ENCODE measurements at regions not wholly inside any gene's neighbourhood (a gene's known extent, or its start where the extent isn't known, plus 50 kb on each side); places are given as distances from the start of the nearest gene placed in this dataset.

- TF ChIP-seq CTCF (IDR thresholded peaks at IDR 0.05 in 2 of 3, conservative IDR thresholded peaks at IDR 0.05 in 1 of 3; ENCODE audit: borderline replicate concordance in 1 of 3, insufficient read depth in 1 of 3, low read depth in 2 of 3, low read length in 2 of 3) (no peak), POLR2A (IDR thresholded peaks at IDR 0.05; ENCODE audit: borderline replicate concordance, extremely low read depth, insufficient read depth, insufficient read length) (no peak), POLR2AphosphoS5 (IDR thresholded peaks at IDR 0.05; ENCODE audit: low read depth, low read length) (no peak), ZNF274 (IDR thresholded peaks at IDR 0.05; ENCODE audit: low read depth, low read length) (no peak), RAD21 (IDR thresholded peaks at IDR 0.05; ENCODE audit: low read depth) (no peak), TCF7L2 (IDR thresholded peaks at IDR 0.05; ENCODE audit: borderline replicate concordance, extremely low read depth, insufficient read depth, insufficient read length) (no peak), EGR1 (IDR thresholded peaks at IDR 0.05; ENCODE audit: low read depth) (no peak), SP1 (IDR thresholded peaks at IDR 0.05; ENCODE audit: low read depth) (no peak), CEBPB (IDR thresholded peaks at IDR 0.05; ENCODE audit: low read depth) (no peak), YY1 (IDR thresholded peaks at IDR 0.05; ENCODE audit: extremely low read depth, insufficient replicate concordance, low read depth, low read length) (no peak), SIN3A (IDR thresholded peaks at IDR 0.05; ENCODE audit: low read depth) (no peak), EZH2 (IDR thresholded peaks at IDR 0.05) (no peak)
- TF ChIP-seq, protein P1, sequence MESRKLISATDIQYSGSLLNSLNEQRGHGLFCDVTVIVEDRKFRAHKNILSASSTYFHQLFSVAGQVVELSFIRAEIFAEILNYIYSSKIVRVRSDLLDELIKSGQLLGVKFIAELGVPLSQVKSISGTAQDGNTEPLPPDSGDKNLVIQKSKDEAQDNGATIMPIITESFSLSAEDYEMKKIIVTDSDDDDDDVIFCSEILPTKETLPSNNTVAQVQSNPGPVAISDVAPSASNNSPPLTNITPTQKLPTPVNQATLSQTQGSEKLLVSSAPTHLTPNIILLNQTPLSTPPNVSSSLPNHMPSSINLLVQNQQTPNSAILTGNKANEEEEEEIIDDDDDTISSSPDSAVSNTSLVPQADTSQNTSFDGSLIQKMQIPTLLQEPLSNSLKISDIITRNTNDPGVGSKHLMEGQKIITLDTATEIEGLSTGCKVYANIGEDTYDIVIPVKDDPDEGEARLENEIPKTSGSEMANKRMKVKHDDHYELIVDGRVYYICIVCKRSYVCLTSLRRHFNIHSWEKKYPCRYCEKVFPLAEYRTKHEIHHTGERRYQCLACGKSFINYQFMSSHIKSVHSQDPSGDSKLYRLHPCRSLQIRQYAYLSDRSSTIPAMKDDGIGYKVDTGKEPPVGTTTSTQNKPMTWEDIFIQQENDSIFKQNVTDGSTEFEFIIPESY (IDR thresholded peaks at IDR 0.05; ENCODE audit: extremely low read depth, insufficient replicate concordance, low read length) = no peak
Measured at GRCh38 chr6:78460711-78461110, 406.6 kb upstream of the IRAK1BP1 start.
